ENCODE measurements at regions not wholly inside any gene's neighbourhood (a gene's known extent, or its start where the extent isn't known, plus 50 kb on each side); places are given as distances from the start of the nearest gene placed in this dataset.

- DNase-seq = no peak
- intact Hi-C loops (cut with DNase I) = no loop called here
- H3K27ac ChIP-seq = no peak overlapping the region
- TF ChIP-seq POLR2A (IDR thresholded peaks at IDR 0.05) = no peak
- no peak for TF ChIP-seq CTCF (IDR thresholded peaks at IDR 0.05)
- no peak overlapping the region for H3K4me3 ChIP-seq
- H3K36me3 ChIP-seq = no peaks in the 10 kb centered on the region
- no peaks in the 10 kb centered on the region for H3K9me3 ChIP-seq
- no peaks in the 10 kb centered on the region for H3K4me1 ChIP-seq
- no peaks in the 10 kb centered on the region for H3K27me3 ChIP-seq
- 50% methylated on average over 4 of the region's 4 CpGs for WGBS (ENCODE audit: insufficient coverage, low coverage, low lambda C conversion rate, missing lambda C conversion rate)
- ATAC-seq = no peak
Measured at GRCh38 chr13:105353654-105354053, 1181.8 kb downstream of the EFNB2 start.

GRCh38 chr13:105349082-105349723, 1186.3 kb downstream of the EFNB2 start:
- H3K27me3 ChIP-seq = no peaks in the 10 kb centered on the region
- ATAC-seq = no peak
- no peaks in the 10 kb centered on the region for H3K9me3 ChIP-seq
- WGBS (ENCODE audit: insufficient coverage, low coverage, low lambda C conversion rate, missing lambda C conversion rate) = 55% methylated on average over 7 of the region's 7 CpGs
- DNase-seq = no peak
- TF ChIP-seq POLR2A (IDR thresholded peaks at IDR 0.05) (no peak), CTCF (IDR thresholded peaks at IDR 0.05) (no peak)
- H3K27ac ChIP-seq = no peak overlapping the region
- H3K4me1 ChIP-seq = no peaks in the 10 kb centered on the region
- H3K36me3 ChIP-seq = no peaks in the 10 kb centered on the region
- no peak overlapping the region for H3K4me3 ChIP-seq
- intact Hi-C loops (cut with DNase I) = no loop called here

GRCh38 chr13:105346141-105346775, 1189.2 kb downstream of the EFNB2 start:
- ATAC-seq (no peak), DNase-seq (no peak)
- H3K4me3 ChIP-seq = no peak overlapping the region
- intact Hi-C loops (cut with DNase I) = no loop called here
- no peaks in the 10 kb centered on the region for H3K9me3 ChIP-seq
- no peak overlapping the region for H3K27ac ChIP-seq
- no peaks in the 10 kb centered on the region for H3K27me3 ChIP-seq
- TF ChIP-seq CTCF (IDR thresholded peaks at IDR 0.05) = no peak
- H3K4me1 ChIP-seq = no peaks in the 10 kb centered on the region
- H3K36me3 ChIP-seq = no peaks in the 10 kb centered on the region
- WGBS (ENCODE audit: insufficient coverage, low coverage, low lambda C conversion rate, missing lambda C conversion rate) = 56% methylated on average over 5 of the region's 5 CpGs

GRCh38 chr13:105345730-105346129, 1189.7 kb downstream of the EFNB2 start:
- WGBS (ENCODE audit: insufficient coverage, low coverage, low lambda C conversion rate, missing lambda C conversion rate) = 40% methylated on average over 2 of the region's 2 CpGs
- Histone ChIP-seq H3K27ac (no peak overlapping the region), H3K4me1 (no peaks in the 10 kb centered on the region), H3K4me3 (no peak overlapping the region), H3K9me3 (no peaks in the 10 kb centered on the region), H3K36me3 (no peaks in the 10 kb centered on the region), H3K27me3 (no peaks in the 10 kb centered on the region)
- DNase-seq (no peak), ATAC-seq (no peak)
- intact Hi-C loops (cut with DNase I) = no loop called here
- TF ChIP-seq POLR2A (IDR thresholded peaks at IDR 0.05) (no peak), CTCF (IDR thresholded peaks at IDR 0.05) (no peak)

All from right lobe of liver (tissue), 6 donors.